HepG2 (cell line): ENCODE measurements at regions not wholly inside any gene's neighbourhood (a gene's known extent, or its start where the extent isn't known, plus 50 kb on each side); places are given as distances from the start of the nearest gene placed in this dataset.

Source experiments
- BORCS8-MEF2B ChIP-seq: sonication (generic); formaldehyde crosslinking; IDR thresholded peaks from 2 replicates; pipeline ENCODE4 v1.8.0; 2022; ENCODE audit warnings: mild to moderate bottlenecking, missing genetic modification reagents
- KDM2A ChIP-seq: sonication (generic); formaldehyde crosslinking; IDR thresholded peaks from 2 replicates; pipeline ENCODE4 v1.4.0; 2020; ENCODE audit warnings: low read depth, missing genetic modification reagents, borderline replicate concordance
- SALL2 ChIP-seq: sonication (generic); formaldehyde crosslinking; IDR thresholded peaks from 2 replicates; pipeline ENCODE4 v1.8.1; 2023; ENCODE audit warnings: mild to moderate bottlenecking, missing genetic modification reagents, inconsistent platforms
- SNAPC2 ChIP-seq: sonication (generic); formaldehyde crosslinking; IDR thresholded peaks from 2 replicates; pipeline ENCODE4 v1.8.1; 2022; ENCODE audit warnings: mild to moderate bottlenecking, missing genetic modification reagents
- TSC22D2 ChIP-seq: sonication (generic); formaldehyde crosslinking; IDR thresholded peaks from 2 replicates; pipeline ENCODE4 v1.5.1; 2020; ENCODE audit warnings: missing genetic modification reagents, mild to moderate bottlenecking, borderline replicate concordance
- ZNF251 ChIP-seq: sonication (generic); formaldehyde crosslinking; IDR thresholded peaks from 2 replicates; pipeline ENCODE4 v1.9.0; 2021; ENCODE audit warnings: mild to moderate bottlenecking, missing genetic modification reagents
- ZNF501 ChIP-seq: sonication (generic); formaldehyde crosslinking; IDR thresholded peaks from 2 replicates; pipeline ENCODE4 v1.5.1; 2020; ENCODE audit warnings: mild to moderate bottlenecking, moderate library complexity, missing genetic modification reagents
- ZNF780A ChIP-seq: sonication (generic); formaldehyde crosslinking; IDR thresholded peaks from 2 replicates; pipeline ENCODE4 v1.8.0; 2022; ENCODE audit warnings: mild to moderate bottlenecking, missing genetic modification reagents, moderate library complexity
- ZSCAN31 ChIP-seq: sonication (generic); formaldehyde crosslinking; IDR thresholded peaks from 2 replicates; pipeline ENCODE4 v1.5.0; 2020; ENCODE audit warnings: low read depth, mild to moderate bottlenecking, missing genetic modification reagents
- TF ChIP-seq, protein P1 (sequence below): sonication (generic); formaldehyde crosslinking; IDR thresholded peaks from 2 replicates; pipeline ENCODE4 v1.5.0; 2020; ENCODE audit warnings: mild to moderate bottlenecking, missing genetic modification reagents
- TF ChIP-seq, protein P2 (sequence below): sonication (generic); formaldehyde crosslinking; IDR thresholded peaks from 2 replicates; pipeline ENCODE4 v1.4.0; 2020; ENCODE audit warnings: missing genetic modification reagents
- TF ChIP-seq, protein P3 (sequence below): sonication (generic); formaldehyde crosslinking; IDR thresholded peaks from 2 replicates; pipeline ENCODE4 v1.5.0; 2020; ENCODE audit warnings: mild to moderate bottlenecking, missing genetic modification reagents, moderate library complexity

DNA sequence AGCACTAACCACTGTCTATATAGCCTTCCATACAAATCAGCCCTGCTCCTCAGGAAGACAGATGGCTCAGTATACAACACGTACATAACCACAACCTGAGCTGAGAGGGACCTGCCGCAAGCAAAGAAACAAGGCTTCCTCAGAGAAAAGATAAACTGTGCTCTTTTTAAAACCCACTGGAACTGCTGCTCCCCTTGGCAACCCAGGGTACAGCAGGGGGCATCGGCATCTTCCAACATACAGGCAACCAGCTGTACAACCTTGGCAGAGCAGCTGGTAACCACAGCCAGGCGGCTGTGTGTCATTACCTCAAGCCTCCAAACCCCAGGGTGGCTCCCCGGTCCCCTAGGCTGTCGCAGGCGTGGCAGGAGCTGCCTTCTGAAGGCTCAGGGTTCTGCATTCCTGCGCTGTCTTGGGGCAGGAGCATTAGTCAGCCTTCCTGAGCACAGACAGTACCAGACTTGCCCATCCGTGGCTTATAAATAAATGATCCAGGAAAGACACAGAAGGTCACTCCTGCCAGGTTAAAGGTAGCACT lies 249.5 kb downstream of the ADGRG6 start (continued):
- no peak for TF ChIP-seq SALL2 (CRISPR knock-in tag)
- TF ChIP-seq ZSCAN31 (CRISPR knock-in tag): no peak
- TF ChIP-seq BORCS8-MEF2B (CRISPR knock-in tag): no peak
- no peak for TF ChIP-seq SNAPC2
- TF ChIP-seq ZNF251 (CRISPR knock-in tag): no peak
- TF ChIP-seq, protein P1, sequence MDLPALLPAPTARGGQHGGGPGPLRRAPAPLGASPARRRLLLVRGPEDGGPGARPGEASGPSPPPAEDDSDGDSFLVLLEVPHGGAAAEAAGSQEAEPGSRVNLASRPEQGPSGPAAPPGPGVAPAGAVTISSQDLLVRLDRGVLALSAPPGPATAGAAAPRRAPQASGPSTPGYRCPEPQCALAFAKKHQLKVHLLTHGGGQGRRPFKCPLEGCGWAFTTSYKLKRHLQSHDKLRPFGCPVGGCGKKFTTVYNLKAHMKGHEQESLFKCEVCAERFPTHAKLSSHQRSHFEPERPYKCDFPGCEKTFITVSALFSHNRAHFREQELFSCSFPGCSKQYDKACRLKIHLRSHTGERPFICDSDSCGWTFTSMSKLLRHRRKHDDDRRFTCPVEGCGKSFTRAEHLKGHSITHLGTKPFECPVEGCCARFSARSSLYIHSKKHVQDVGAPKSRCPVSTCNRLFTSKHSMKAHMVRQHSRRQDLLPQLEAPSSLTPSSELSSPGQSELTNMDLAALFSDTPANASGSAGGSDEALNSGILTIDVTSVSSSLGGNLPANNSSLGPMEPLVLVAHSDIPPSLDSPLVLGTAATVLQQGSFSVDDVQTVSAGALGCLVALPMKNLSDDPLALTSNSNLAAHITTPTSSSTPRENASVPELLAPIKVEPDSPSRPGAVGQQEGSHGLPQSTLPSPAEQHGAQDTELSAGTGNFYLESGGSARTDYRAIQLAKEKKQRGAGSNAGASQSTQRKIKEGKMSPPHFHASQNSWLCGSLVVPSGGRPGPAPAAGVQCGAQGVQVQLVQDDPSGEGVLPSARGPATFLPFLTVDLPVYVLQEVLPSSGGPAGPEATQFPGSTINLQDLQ (CRISPR knock-in tag): no peak
- TF ChIP-seq ZNF501 (CRISPR knock-in tag): no peak
- TF ChIP-seq TSC22D2 (CRISPR knock-in tag): no peak
- no peak for TF ChIP-seq KDM2A (CRISPR knock-in tag)
- TF ChIP-seq ZNF780A (CRISPR knock-in tag): no peak
- TF ChIP-seq, protein P2, sequence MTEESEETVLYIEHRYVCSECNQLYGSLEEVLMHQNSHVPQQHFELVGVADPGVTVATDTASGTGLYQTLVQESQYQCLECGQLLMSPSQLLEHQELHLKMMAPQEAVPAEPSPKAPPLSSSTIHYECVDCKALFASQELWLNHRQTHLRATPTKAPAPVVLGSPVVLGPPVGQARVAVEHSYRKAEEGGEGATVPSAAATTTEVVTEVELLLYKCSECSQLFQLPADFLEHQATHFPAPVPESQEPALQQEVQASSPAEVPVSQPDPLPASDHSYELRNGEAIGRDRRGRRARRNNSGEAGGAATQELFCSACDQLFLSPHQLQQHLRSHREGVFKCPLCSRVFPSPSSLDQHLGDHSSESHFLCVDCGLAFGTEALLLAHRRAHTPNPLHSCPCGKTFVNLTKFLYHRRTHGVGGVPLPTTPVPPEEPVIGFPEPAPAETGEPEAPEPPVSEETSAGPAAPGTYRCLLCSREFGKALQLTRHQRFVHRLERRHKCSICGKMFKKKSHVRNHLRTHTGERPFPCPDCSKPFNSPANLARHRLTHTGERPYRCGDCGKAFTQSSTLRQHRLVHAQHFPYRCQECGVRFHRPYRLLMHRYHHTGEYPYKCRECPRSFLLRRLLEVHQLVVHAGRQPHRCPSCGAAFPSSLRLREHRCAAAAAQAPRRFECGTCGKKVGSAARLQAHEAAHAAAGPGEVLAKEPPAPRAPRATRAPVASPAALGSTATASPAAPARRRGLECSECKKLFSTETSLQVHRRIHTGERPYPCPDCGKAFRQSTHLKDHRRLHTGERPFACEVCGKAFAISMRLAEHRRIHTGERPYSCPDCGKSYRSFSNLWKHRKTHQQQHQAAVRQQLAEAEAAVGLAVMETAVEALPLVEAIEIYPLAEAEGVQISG (CRISPR knock-in tag): no peak
- TF ChIP-seq, protein P3, sequence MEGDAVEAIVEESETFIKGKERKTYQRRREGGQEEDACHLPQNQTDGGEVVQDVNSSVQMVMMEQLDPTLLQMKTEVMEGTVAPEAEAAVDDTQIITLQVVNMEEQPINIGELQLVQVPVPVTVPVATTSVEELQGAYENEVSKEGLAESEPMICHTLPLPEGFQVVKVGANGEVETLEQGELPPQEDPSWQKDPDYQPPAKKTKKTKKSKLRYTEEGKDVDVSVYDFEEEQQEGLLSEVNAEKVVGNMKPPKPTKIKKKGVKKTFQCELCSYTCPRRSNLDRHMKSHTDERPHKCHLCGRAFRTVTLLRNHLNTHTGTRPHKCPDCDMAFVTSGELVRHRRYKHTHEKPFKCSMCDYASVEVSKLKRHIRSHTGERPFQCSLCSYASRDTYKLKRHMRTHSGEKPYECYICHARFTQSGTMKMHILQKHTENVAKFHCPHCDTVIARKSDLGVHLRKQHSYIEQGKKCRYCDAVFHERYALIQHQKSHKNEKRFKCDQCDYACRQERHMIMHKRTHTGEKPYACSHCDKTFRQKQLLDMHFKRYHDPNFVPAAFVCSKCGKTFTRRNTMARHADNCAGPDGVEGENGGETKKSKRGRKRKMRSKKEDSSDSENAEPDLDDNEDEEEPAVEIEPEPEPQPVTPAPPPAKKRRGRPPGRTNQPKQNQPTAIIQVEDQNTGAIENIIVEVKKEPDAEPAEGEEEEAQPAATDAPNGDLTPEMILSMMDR (CRISPR knock-in tag): no peak
- TF ChIP-seq, all 625 proteins: peak for 0
